HG03354 (cell line): ENCODE measurements at regions not wholly inside any gene's neighbourhood (a gene's known extent, or its start where the extent isn't known, plus 50 kb on each side); places are given as distances from the start of the nearest gene placed in this dataset.

Experiments
- ATAC-seq: cut with Tn5 transposase; IDR thresholded peaks from one replicate; pipeline ENCODE4 v1.9.1; 2021; ENCODE audit warnings: mild to moderate bottlenecking; ENCODE audit not compliant: unreplicated experiment, poor library complexity, severe bottlenecking

GRCh38 chr4:178311997-178312396, 869.8 kb upstream of the AGA start:
- ATAC-seq: no peak

GRCh38 chr4:178314287-178314686, 872.0 kb upstream of the AGA start:
- ATAC-seq: no peak

GRCh38 chr4:178316211-178316610, 874.0 kb upstream of the AGA start:
- no peak for ATAC-seq

GRCh38 chr4:178320003-178320402, 877.8 kb upstream of the AGA start:
- no peak for ATAC-seq

- ATAC-seq: no peak
These were observed 880.4 kb upstream of the AGA start for GRCh38 chr4:178322524-178323183.

GRCh38 chr4:178329226-178329872, 887.1 kb upstream of the AGA start:
- ATAC-seq: no peak

- no peak for ATAC-seq
These were observed 891.1 kb upstream of the AGA start for GRCh38 chr4:178333355-178333754.

GRCh38 chr4:178339769-178340168, 897.5 kb upstream of the AGA start:
- ATAC-seq: no peak

- no peak for ATAC-seq
These were observed 898.2 kb upstream of the AGA start for GRCh38 chr4:178340468-178340867.

GRCh38 chr4:178344096-178344495, 901.9 kb upstream of the AGA start:
- ATAC-seq: no peak

GRCh38 chr4:178347111-178347510, 904.9 kb upstream of the AGA start:
- ATAC-seq: no peak

- ATAC-seq: no peak
These were observed 907.4 kb upstream of the AGA start for GRCh38 chr4:178349601-178350000.

- ATAC-seq: no peak
These were observed 908.9 kb upstream of the AGA start for GRCh38 chr4:178351185-178351584.

- no peak for ATAC-seq
These were observed 914.5 kb upstream of the AGA start for GRCh38 chr4:178356725-178357124.

- ATAC-seq: no peak
These were observed 943.2 kb upstream of the AGA start for GRCh38 chr4:178385481-178385880.

GRCh38 chr4:178387756-178388155, 945.5 kb upstream of the AGA start:
- ATAC-seq: no peak

- no peak for ATAC-seq
These were observed 953.6 kb upstream of the AGA start for GRCh38 chr4:178395798-178396197.

- no peak for ATAC-seq
These were observed 970.2 kb upstream of the AGA start for GRCh38 chr4:178412455-178412854.

- ATAC-seq: no peak
These were observed 971.8 kb upstream of the AGA start for GRCh38 chr4:178414042-178414441.

GRCh38 chr4:178414881-178415446, 972.7 kb upstream of the AGA start:
- no peak for ATAC-seq

- ATAC-seq: no peak
These were observed 973.7 kb upstream of the AGA start for GRCh38 chr4:178415925-178416324.
